ENCODE measurements at regions not wholly inside any gene's neighbourhood (a gene's known extent, or its start where the extent isn't known, plus 50 kb on each side); places are given as distances from the start of the nearest gene placed in this dataset.

GRCh38 chr21:18636897-18637296 lies 233.3 kb upstream of the TMPRSS15 start:
- no peak overlapping the region for H3K4me2 ChIP-seq (ENCODE audit: low read length)
- no peak overlapping the region for H3K27ac ChIP-seq (ENCODE audit: low read depth, low read length)
- no peaks in the 10 kb centered on the region for H3K27me3 ChIP-seq (ENCODE audit: insufficient read depth, low read length)
- BruUV-seq (replicated peaks) = no TSS peak
- H3K79me2 ChIP-seq (ENCODE audit: insufficient read depth, low read length) = no peaks in the 10 kb centered on the region
- intact Hi-C loops (cut with micrococcal nuclease) = no loop called here
- no peak overlapping the region for H3K4me3 ChIP-seq (replicated peaks in 1 of 2; ENCODE audit: low read depth in 1 of 2, low read length in 2 of 2)
- no peaks in the 10 kb centered on the region for H4K20me1 ChIP-seq (ENCODE audit: insufficient read depth)
- no peaks in the 10 kb centered on the region for H3K9me2 ChIP-seq (ENCODE audit: insufficient read depth)
- no peak for DNase-seq (ENCODE audit: low read depth, low spot score)
- peaks cover 21 to 31% of the 10 kb centered on the region in 2 experiments; a peak in 2 of 4 replicates for H3K9me3 ChIP-seq (ENCODE audit: control insufficient read depth in 1 of 2, insufficient read depth in 1 of 2, low read depth in 1 of 2, low read length in 2 of 2)
- RAD21 ChIA-PET (ENCODE audit: low non-redundant PET in 1 of 2, low total read pairs in 2 of 2, uncharacterized antibody in 2 of 2, unreplicated experiment in 2 of 2) = no interaction called here
- ATAC-seq = no peak
- no peak overlapping the region for H3K9ac ChIP-seq (ENCODE audit: low read length)
- H2AFZ ChIP-seq (ENCODE audit: low read depth, low read length, poor library complexity, severe bottlenecking) = no peak overlapping the region
- TF ChIP-seq ELF1 (IDR thresholded peaks at IDR 0.05; ENCODE audit: borderline replicate concordance, low read depth) (no peak), REST (IDR thresholded peaks at IDR 0.05; ENCODE audit: low read depth) (no peak), CBX3 (IDR thresholded peaks at IDR 0.05; ENCODE audit: low read depth) (no peak), POLR2AphosphoS5 (IDR thresholded peaks at IDR 0.05; ENCODE audit: low read depth, low read length) (no peak), ATF3 (IDR thresholded peaks at IDR 0.05) (no peak), ZFX (IDR thresholded peaks at IDR 0.05) (no peak)
- no peaks in the 10 kb centered on the region for H3K36me3 ChIP-seq (ENCODE audit: control insufficient read depth in 1 of 2, insufficient read depth in 2 of 2, low read length in 2 of 2)
- CTCF ChIA-PET = no interaction called here
- no peaks in the 10 kb centered on the region for H3K4me1 ChIP-seq (ENCODE audit: control insufficient read depth in 1 of 2, insufficient read depth in 2 of 2, low read length in 2 of 2)
- POLR2A ChIA-PET = no interaction called here

DNA sequence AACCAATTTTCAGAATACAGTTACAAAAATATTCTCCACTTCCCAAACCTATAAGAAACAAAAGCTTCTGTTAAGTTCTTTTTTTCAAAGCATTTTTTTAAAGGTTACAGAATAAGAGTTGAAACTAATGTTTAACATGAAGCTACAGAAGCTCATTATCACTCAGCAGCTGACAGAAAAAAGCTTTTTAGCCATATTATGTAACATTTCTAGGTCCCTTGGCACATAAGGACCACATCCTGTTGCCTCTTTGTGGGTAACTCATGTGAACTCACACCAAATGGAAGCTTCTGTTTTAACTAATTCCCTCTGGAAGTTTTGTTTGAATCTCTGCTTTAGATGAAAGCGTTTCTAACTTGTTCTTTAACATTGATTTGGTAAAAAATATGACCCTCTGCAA lies 242.5 kb upstream of the TMPRSS15 start:
- intact Hi-C loops (cut with micrococcal nuclease) = no loop called here
- H3K27ac ChIP-seq (ENCODE audit: low read depth, low read length) = no peak overlapping the region
- peaks cover 22 to 25% of the 10 kb centered on the region in 2 experiments; a peak in 2 of 4 replicates for H3K9me3 ChIP-seq (ENCODE audit: control insufficient read depth in 1 of 2, insufficient read depth in 1 of 2, low read depth in 1 of 2, low read length in 2 of 2)
- H3K79me2 ChIP-seq (ENCODE audit: insufficient read depth, low read length) = no peaks in the 10 kb centered on the region
- H2AFZ ChIP-seq (ENCODE audit: low read depth, low read length, poor library complexity, severe bottlenecking) = no peak overlapping the region
- no TSS peak for BruUV-seq (replicated peaks)
- H3K36me3 ChIP-seq (ENCODE audit: control insufficient read depth in 1 of 2, insufficient read depth in 2 of 2, low read length in 2 of 2) = no peaks in the 10 kb centered on the region
- H3K9me2 ChIP-seq (ENCODE audit: insufficient read depth) = no peaks in the 10 kb centered on the region
- ChIA-PET POLR2A (no interaction called here), CTCF (no interaction called here), RAD21 (ENCODE audit: low non-redundant PET in 1 of 2, low total read pairs in 2 of 2, uncharacterized antibody in 2 of 2, unreplicated experiment in 2 of 2) (no interaction called here)
- no peaks in the 10 kb centered on the region for H3K4me1 ChIP-seq (ENCODE audit: control insufficient read depth in 1 of 2, insufficient read depth in 2 of 2, low read length in 2 of 2)
- DNase-seq (ENCODE audit: low read depth, low spot score) (no peak), ATAC-seq (no peak)
- no peaks in the 10 kb centered on the region for H3K27me3 ChIP-seq (ENCODE audit: insufficient read depth, low read length)
- no peak overlapping the region for H3K9ac ChIP-seq (ENCODE audit: low read length)
- H3K4me2 ChIP-seq (ENCODE audit: low read length) = no peak overlapping the region
- no peak overlapping the region for H3K4me3 ChIP-seq (replicated peaks in 1 of 2; ENCODE audit: low read depth in 1 of 2, low read length in 2 of 2)
- H4K20me1 ChIP-seq (ENCODE audit: insufficient read depth) = no peaks in the 10 kb centered on the region
- TF ChIP-seq JUND (IDR thresholded peaks at IDR 0.05) = no peak
- TF ChIP-seq REST (IDR thresholded peaks at IDR 0.05; ENCODE audit: low read depth) = no peak
- TF ChIP-seq POLR2AphosphoS5 (IDR thresholded peaks at IDR 0.05; ENCODE audit: low read depth, low read length) = no peak
- TF ChIP-seq YY1 (IDR thresholded peaks at IDR 0.05; ENCODE audit: extremely low read depth, insufficient replicate concordance, low read depth, low read length) = no peak
- no peak for TF ChIP-seq SP1 (IDR thresholded peaks at IDR 0.05; ENCODE audit: low read depth)
- no peak for TF ChIP-seq ZFX (IDR thresholded peaks at IDR 0.05)
- no peak for TF ChIP-seq FOSL1 (IDR thresholded peaks at IDR 0.05; ENCODE audit: low read depth)
- TF ChIP-seq ELF1 (IDR thresholded peaks at IDR 0.05; ENCODE audit: borderline replicate concordance, low read depth) = no peak
- no peak for TF ChIP-seq EZH2 (IDR thresholded peaks at IDR 0.05)
- no peak for TF ChIP-seq EGR1 (IDR thresholded peaks at IDR 0.05; ENCODE audit: low read depth)
- TF ChIP-seq SRF (IDR thresholded peaks at IDR 0.05; ENCODE audit: low read depth) = no peak
- TF ChIP-seq ZNF274 (IDR thresholded peaks at IDR 0.05; ENCODE audit: low read depth, low read length) = no peak
- no peak for TF ChIP-seq SIN3A (IDR thresholded peaks at IDR 0.05; ENCODE audit: low read depth)

All from HCT116 (cell line).